GM23338 (cell line): ENCODE measurements at regions not wholly inside any gene's neighbourhood (a gene's known extent, or its start where the extent isn't known, plus 50 kb on each side); places are given as distances from the start of the nearest gene placed in this dataset.

Experiments
- ATAC-seq: fragments of 200-7000 bp; cut with Tn5 transposase; 3 replicates; pipeline ENCODE4 v1.9.1; 2020
- DNase-seq: peaks from one replicate; pipeline ENCODE4 v3.0.0-alpha.2; 2015; ENCODE audit warnings: low spot score
- H2AFZ ChIP-seq: fragments of 200-600 bp; sonication (generic); 2 replicates; pipeline ENCODE4 v1.8.0; 2016; ENCODE audit warnings: antibody characterized with exemption, mild to moderate bottlenecking, moderate library complexity
- H3F3A ChIP-seq: fragments of 200-600 bp; sonication (generic); replicated peaks from 2 replicates; pipeline ENCODE4 v1.8.0; 2017; ENCODE audit warnings: antibody characterized with exemption, mixed run types, low read depth
- H3K27ac ChIP-seq: fragments of 200-600 bp; sonication (generic); 2 replicates; pipeline ENCODE4 v1.6.1; 2016; ENCODE audit warnings: low read depth
- H3K27me3 ChIP-seq: fragments of 200-600 bp; sonication (generic); 2 replicates; pipeline ENCODE4 v1.8.0; 2016; ENCODE audit warnings: mild to moderate bottlenecking, mixed run types, moderate library complexity; ENCODE audit not compliant: insufficient read depth
- H3K36me3 ChIP-seq: fragments of 200-600 bp; sonication (generic); 2 replicates; pipeline ENCODE4 v1.8.0; 2016; ENCODE audit warnings: mild to moderate bottlenecking; ENCODE audit not compliant: insufficient read depth
- H3K4me1 ChIP-seq: fragments of 200-600 bp; sonication (generic); 2 replicates; pipeline ENCODE4 v1.8.0; 2016; ENCODE audit warnings: mild to moderate bottlenecking, moderate library complexity; ENCODE audit not compliant: insufficient read depth
- H3K4me2 ChIP-seq: fragments of 200-600 bp; sonication (generic); 2 replicates; pipeline ENCODE4 v1.7.1; 2017; ENCODE audit warnings: mixed run types
- H3K4me3 ChIP-seq: fragments of 200-600 bp; sonication (generic); 2 replicates; pipeline ENCODE4 v1.6.1; 2016; ENCODE audit warnings: mixed run types
- H3K79me2 ChIP-seq: fragments of 200-600 bp; sonication (generic); replicated peaks from 2 replicates; pipeline ENCODE4 v1.8.0; 2017; ENCODE audit warnings: mild to moderate bottlenecking; ENCODE audit not compliant: insufficient read depth
- H3K9me2 ChIP-seq: fragments of 200-600 bp; sonication (generic); 2 replicates; pipeline ENCODE4 v1.8.0; 2017; ENCODE audit not compliant: insufficient read depth
- H4K20me1 ChIP-seq: fragments of 200-600 bp; sonication (generic); replicated peaks from 2 replicates; pipeline ENCODE4 v1.8.0; 2017; ENCODE audit warnings: mild to moderate bottlenecking; ENCODE audit not compliant: insufficient read depth
- H3K27ac Mint-ChIP-seq: 2 replicates; pipeline ENCODE4 v1.8.0; 2020; ENCODE audit warnings: inconsistent platforms, mild to moderate bottlenecking, moderate library complexity, mixed read lengths
- H3K27me3 Mint-ChIP-seq: 3 replicates; pipeline ENCODE4 v1.8.0; 2022; ENCODE audit warnings: low read depth, mild to moderate bottlenecking, moderate library complexity, mixed read lengths, inconsistent platforms; ENCODE audit not compliant: insufficient read depth, poor library complexity
- H3K36me3 Mint-ChIP-seq: 3 replicates; pipeline ENCODE4 v1.8.0; 2021; ENCODE audit warnings: low read depth, mild to moderate bottlenecking, inconsistent platforms, moderate library complexity, mixed read lengths
- H3K4me1 Mint-ChIP-seq: 3 replicates; pipeline ENCODE4 v1.8.0; 2020; ENCODE audit warnings: mild to moderate bottlenecking, inconsistent platforms, mixed read lengths
- H3K4me3 Mint-ChIP-seq: 3 replicates; pipeline ENCODE4 v1.8.0; 2021; ENCODE audit warnings: moderate library complexity, mild to moderate bottlenecking, inconsistent platforms, mixed read lengths
- H3K9me3 Mint-ChIP-seq: 3 replicates; pipeline ENCODE4 v1.8.0; 2020; ENCODE audit warnings: moderate library complexity, mild to moderate bottlenecking, inconsistent platforms, mixed read lengths
- EZH2 ChIP-seq: fragments of 200-600 bp; sonication (generic); IDR thresholded peaks from one replicate; pipeline ENCODE4 v1.8.0; 2017; ENCODE audit warnings: antibody characterized with exemption, mild to moderate bottlenecking, low read depth; ENCODE audit not compliant: unreplicated experiment
- POLR2AphosphoS5 ChIP-seq: IDR thresholded peaks from 2 replicates; pipeline ENCODE4 v1.6.1; 2016; ENCODE audit warnings: antibody characterized with exemption, low read depth
- REST ChIP-seq: IDR thresholded peaks from one replicate; pipeline ENCODE4 v1.6.1; 2018; ENCODE audit warnings: antibody characterized with exemption; ENCODE audit not compliant: unreplicated experiment
- ZNF462 ChIP-seq: fragments of 250-450 bp; sonication (Bioruptor Pico); IDR thresholded peaks from 2 replicates; pipeline ENCODE4 v1.5.0; 2020; ENCODE audit warnings: mild to moderate bottlenecking, moderate library complexity

GRCh38 chr4:124097447-124097846, 615.1 kb downstream of the ANKRD50 start:
- Mint-ChIP-seq H3K27ac (no peak overlapping the region), H3K4me1 (no peaks in the 10 kb centered on the region), H3K4me3 (no peak overlapping the region), H3K36me3 (no peaks in the 10 kb centered on the region), H3K27me3 (no peaks in the 10 kb centered on the region), H3K9me3 (no peaks in the 10 kb centered on the region)
- ATAC-seq (no peak), DNase-seq (no peak)
- no peaks in the 10 kb centered on the region for H3F3A ChIP-seq
- no peaks in the 10 kb centered on the region for H3K4me1 ChIP-seq
- no peaks in the 10 kb centered on the region for H3K79me2 ChIP-seq
- H3K36me3 ChIP-seq = no peaks in the 10 kb centered on the region
- no peak overlapping the region for H3K27ac ChIP-seq
- H2AFZ ChIP-seq = no peak overlapping the region
- TF ChIP-seq EZH2 = no peak
- no peak for TF ChIP-seq REST
- no peak for TF ChIP-seq POLR2AphosphoS5
- no peak for TF ChIP-seq ZNF462 (CRISPR knock-in tag)
- peaks cover 1% of the 10 kb centered on the region; the same call in 1 of the 2 replicates for H3K9me2 ChIP-seq
- H3K4me3 ChIP-seq = no peak overlapping the region
- H4K20me1 ChIP-seq = no peaks in the 10 kb centered on the region
- H3K27me3 ChIP-seq = no peaks in the 10 kb centered on the region
- no peak overlapping the region for H3K4me2 ChIP-seq
